Stimulated activated memory B cell treated with anti-CD40 and anti-IgM and Interleukin-4, amounts not matched to agents 10 μg/mL and 1 μg/mL and 100 μg/mL, for 72 hours (primary cell): ENCODE measurements at regions not wholly inside any gene's neighbourhood (a gene's known extent, or its start where the extent isn't known, plus 50 kb on each side); places are given as distances from the start of the nearest gene placed in this dataset.

Experiments
- ATAC-seq: fragments of 150-1000 bp; cut with Tn5 transposase; 2 replicates; pipeline ENCODE4 v1.10.0; 2021
- H3K27ac Mint-ChIP-seq: one replicate; pipeline ENCODE4 v1.8.0; 2022; ENCODE audit warnings: mild to moderate bottlenecking, mixed read lengths
- H3K27me3 Mint-ChIP-seq: one replicate; pipeline ENCODE4 v1.8.0; 2022; ENCODE audit warnings: mixed read lengths
- H3K36me3 Mint-ChIP-seq: one replicate; pipeline ENCODE4 v1.8.0; 2022; ENCODE audit warnings: mixed read lengths
- H3K4me1 Mint-ChIP-seq: one replicate; pipeline ENCODE4 v1.8.0; 2022; ENCODE audit warnings: mixed read lengths
- H3K4me3 Mint-ChIP-seq: one replicate; pipeline ENCODE4 v1.8.0; 2022; ENCODE audit warnings: mild to moderate bottlenecking, moderate library complexity, mixed read lengths
- H3K9me3 Mint-ChIP-seq: one replicate; pipeline ENCODE4 v1.8.0; 2022; ENCODE audit warnings: mixed read lengths

DNA sequence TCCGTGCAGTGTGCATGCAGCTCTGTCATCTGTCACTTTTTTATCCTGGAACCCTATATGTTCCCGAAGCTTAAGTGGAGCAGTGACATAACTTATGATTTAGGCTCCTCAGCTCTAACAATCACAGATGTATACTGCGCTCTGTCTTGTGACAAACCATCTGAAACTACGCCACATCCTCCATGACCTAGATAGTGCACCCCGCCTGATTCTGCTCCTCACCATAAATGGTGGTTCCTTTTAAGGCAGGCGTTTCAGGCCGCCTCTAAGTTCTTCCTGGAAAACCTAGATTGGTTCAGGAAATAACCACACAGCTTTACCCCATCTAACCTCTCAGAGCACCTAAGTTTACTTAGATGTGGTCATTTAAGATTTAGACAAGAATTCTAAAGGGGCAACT is 372.0 kb downstream of the CDH10 start:
- Mint-ChIP-seq H3K4me3 (no peak overlapping the region), H3K27ac (no peak overlapping the region), H3K4me1 (no peaks in the 10 kb centered on the region), H3K36me3 (no peaks in the 10 kb centered on the region), H3K27me3 (no peaks in the 10 kb centered on the region), H3K9me3 (no peaks in the 10 kb centered on the region)
- ATAC-seq: no peak

GRCh38 chr5:24280215-24280614 is 364.6 kb downstream of the CDH10 start:
- Mint-ChIP-seq H3K4me1 (no peaks in the 10 kb centered on the region), H3K9me3 (peaks cover 2% of the 10 kb centered on the region), H3K27me3 (no peaks in the 10 kb centered on the region), H3K27ac (no peak overlapping the region), H3K36me3 (no peaks in the 10 kb centered on the region), H3K4me3 (no peak overlapping the region)
- ATAC-seq: no peak

GRCh38 chr5:24281818-24282217 is 363.0 kb downstream of the CDH10 start:
- Mint-ChIP-seq H3K9me3 (peaks cover 6% of the 10 kb centered on the region), H3K36me3 (no peaks in the 10 kb centered on the region), H3K4me1 (no peaks in the 10 kb centered on the region), H3K27me3 (no peaks in the 10 kb centered on the region), H3K27ac (no peak overlapping the region), H3K4me3 (no peak overlapping the region)
- no peak for ATAC-seq

- Mint-ChIP-seq H3K27ac (no peak overlapping the region), H3K4me3 (no peak overlapping the region)
- no peak for ATAC-seq
These were observed 355.0 kb downstream of the CDH10 start for GRCh38 chr5:24289582-24290335.

DNA sequence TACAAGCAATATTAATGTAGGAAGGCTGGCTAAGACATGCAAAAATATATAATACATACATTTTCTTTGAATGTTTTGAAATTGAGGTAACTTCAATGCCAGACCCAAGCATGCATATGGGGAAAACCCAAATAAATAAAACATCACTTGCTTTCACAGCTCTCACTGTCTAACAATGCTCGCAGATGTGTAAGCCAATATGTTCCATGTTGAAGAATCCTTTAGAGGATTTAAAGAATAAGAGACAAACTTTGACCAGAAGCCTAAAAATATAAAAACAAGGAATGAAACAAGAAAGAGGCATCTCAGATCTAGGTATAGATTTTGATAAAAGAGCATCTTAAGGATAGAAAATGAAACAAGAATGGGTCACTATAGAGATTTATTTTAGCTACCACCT is 354.2 kb downstream of the CDH10 start:
- H3K4me3 Mint-ChIP-seq: no peak overlapping the region
- H3K36me3 Mint-ChIP-seq: no peaks in the 10 kb centered on the region
- peaks cover 11% of the 10 kb centered on the region for H3K9me3 Mint-ChIP-seq
- H3K4me1 Mint-ChIP-seq: no peaks in the 10 kb centered on the region
- no peaks in the 10 kb centered on the region for H3K27me3 Mint-ChIP-seq
- no peak overlapping the region for H3K27ac Mint-ChIP-seq
- no peak for ATAC-seq

More at GRCh38 chr5:24289582-24290335, 355.0 kb downstream of the CDH10 start:
- Mint-ChIP-seq H3K9me3 (peaks cover 13% of the 10 kb centered on the region), H3K36me3 (no peaks in the 10 kb centered on the region), H3K27me3 (no peaks in the 10 kb centered on the region), H3K4me1 (no peaks in the 10 kb centered on the region)

GRCh38 chr5:24291916-24292315 is 352.9 kb downstream of the CDH10 start:
- Mint-ChIP-seq H3K4me3 (no peak overlapping the region), H3K4me1 (no peaks in the 10 kb centered on the region), H3K9me3 (peaks cover 8% of the 10 kb centered on the region), H3K27me3 (no peaks in the 10 kb centered on the region), H3K36me3 (no peaks in the 10 kb centered on the region), H3K27ac (no peak overlapping the region)
- no peak for ATAC-seq

DNA sequence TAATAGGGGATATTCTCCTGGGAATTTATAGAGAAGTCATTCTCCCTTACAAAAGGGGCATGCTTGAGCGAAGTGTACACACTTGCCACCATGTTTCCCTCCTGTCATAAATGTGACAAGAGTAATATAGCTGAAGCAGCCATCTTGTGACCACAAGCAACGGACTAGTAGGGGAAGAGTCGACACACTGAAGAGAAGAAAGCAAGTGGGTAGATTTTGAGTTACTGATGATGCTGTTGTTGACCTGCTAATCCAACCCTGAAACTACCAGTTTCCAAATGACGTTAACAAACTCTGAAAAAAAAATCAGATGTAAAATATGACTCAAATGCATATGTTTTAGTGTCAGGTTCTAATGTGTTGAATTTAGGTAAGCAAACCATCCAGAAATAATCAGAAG is 350.4 kb downstream of the CDH10 start:
- H3K27ac Mint-ChIP-seq: no peak overlapping the region
- H3K36me3 Mint-ChIP-seq: no peaks in the 10 kb centered on the region
- H3K4me3 Mint-ChIP-seq: no peak overlapping the region
- ATAC-seq: no peak
- peaks cover 8% of the 10 kb centered on the region for H3K9me3 Mint-ChIP-seq
- no peaks in the 10 kb centered on the region for H3K4me1 Mint-ChIP-seq
- H3K27me3 Mint-ChIP-seq: no peaks in the 10 kb centered on the region

DNA sequence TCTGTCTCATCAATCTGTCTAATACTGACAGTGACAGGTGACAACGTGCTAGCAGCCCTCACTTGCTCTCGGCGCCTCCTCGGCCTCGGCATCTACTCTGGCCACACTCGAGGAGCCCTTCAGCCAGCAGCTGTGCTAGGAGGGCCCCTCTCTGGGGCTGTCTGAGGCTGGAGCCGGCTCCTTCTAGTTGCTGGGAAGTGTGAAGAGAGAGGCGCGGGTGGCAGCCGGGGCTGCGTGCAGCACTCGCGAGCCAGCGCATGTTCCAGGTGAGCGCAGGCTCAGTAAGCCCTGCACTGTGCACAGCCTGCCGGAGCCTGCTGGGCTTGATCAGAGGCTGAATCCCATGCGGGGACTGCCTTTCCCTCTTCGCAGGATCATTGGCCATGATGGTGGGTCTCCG is 330.7 kb downstream of the CDH10 start:
- peaks cover 16% of the 10 kb centered on the region for H3K9me3 Mint-ChIP-seq
- no peaks in the 10 kb centered on the region for H3K4me1 Mint-ChIP-seq
- H3K36me3 Mint-ChIP-seq: no peaks in the 10 kb centered on the region
- ATAC-seq: no peak
- H3K27me3 Mint-ChIP-seq: no peaks in the 10 kb centered on the region
- H3K4me3 Mint-ChIP-seq: no peak overlapping the region
- H3K27ac Mint-ChIP-seq: no peak overlapping the region

DNA sequence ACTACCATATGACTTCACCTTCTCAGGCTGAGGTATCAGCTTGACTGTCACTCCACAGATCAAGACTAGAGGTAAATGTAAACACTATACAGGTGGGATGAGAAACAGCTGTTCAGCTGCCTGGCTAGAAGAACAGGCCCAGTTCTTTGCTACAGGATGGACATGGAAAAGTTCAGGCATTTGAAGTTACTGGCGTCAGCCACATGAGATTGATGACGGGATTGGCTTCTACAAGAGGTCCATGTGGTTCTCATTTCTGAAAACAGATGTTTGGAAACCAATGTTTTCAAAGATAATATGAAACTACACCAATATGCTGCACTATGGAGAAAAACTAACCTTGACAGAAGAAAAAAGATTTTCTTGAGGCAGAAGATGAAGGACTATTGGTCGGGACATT is 324.1 kb downstream of the CDH10 start:
- no peak overlapping the region for H3K27ac Mint-ChIP-seq
- peaks cover 7% of the 10 kb centered on the region for H3K9me3 Mint-ChIP-seq
- no peaks in the 10 kb centered on the region for H3K36me3 Mint-ChIP-seq
- H3K27me3 Mint-ChIP-seq: no peaks in the 10 kb centered on the region
- no peak overlapping the region for H3K4me3 Mint-ChIP-seq
- no peaks in the 10 kb centered on the region for H3K4me1 Mint-ChIP-seq
- ATAC-seq: no peak

GRCh38 chr5:24325306-24325832 is 319.4 kb downstream of the CDH10 start:
- H3K27ac Mint-ChIP-seq: no peak overlapping the region
- H3K36me3 Mint-ChIP-seq: no peaks in the 10 kb centered on the region
- no peak overlapping the region for H3K4me3 Mint-ChIP-seq
- ATAC-seq: no peak
- peaks cover 7% of the 10 kb centered on the region for H3K9me3 Mint-ChIP-seq
- H3K4me1 Mint-ChIP-seq: no peaks in the 10 kb centered on the region
- H3K27me3 Mint-ChIP-seq: no peaks in the 10 kb centered on the region

DNA sequence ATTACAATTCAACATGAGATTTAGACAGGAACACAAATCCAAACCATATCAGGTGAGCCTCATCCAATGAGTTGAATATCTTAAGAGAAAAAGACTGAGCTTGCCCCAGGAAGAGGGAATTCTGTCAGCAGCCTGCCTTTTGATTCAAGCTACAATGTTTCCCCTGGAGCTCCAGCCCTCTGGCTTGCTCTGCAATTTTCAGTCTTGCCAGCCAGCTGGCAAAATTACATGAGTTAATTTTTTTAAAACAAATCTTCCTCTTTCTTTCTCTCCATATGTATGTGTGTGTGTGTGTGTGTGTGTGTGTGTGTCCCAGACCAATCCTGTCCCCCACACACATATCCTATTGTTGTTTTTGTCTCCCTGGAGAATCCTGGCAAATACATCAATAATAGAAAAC is 313.2 kb downstream of the CDH10 start:
- H3K36me3 Mint-ChIP-seq: no peaks in the 10 kb centered on the region
- H3K27ac Mint-ChIP-seq: no peak overlapping the region
- no peaks in the 10 kb centered on the region for H3K4me1 Mint-ChIP-seq
- peaks cover 9% of the 10 kb centered on the region for H3K9me3 Mint-ChIP-seq
- ATAC-seq: no peak
- H3K4me3 Mint-ChIP-seq: no peak overlapping the region
- H3K27me3 Mint-ChIP-seq: no peaks in the 10 kb centered on the region

DNA sequence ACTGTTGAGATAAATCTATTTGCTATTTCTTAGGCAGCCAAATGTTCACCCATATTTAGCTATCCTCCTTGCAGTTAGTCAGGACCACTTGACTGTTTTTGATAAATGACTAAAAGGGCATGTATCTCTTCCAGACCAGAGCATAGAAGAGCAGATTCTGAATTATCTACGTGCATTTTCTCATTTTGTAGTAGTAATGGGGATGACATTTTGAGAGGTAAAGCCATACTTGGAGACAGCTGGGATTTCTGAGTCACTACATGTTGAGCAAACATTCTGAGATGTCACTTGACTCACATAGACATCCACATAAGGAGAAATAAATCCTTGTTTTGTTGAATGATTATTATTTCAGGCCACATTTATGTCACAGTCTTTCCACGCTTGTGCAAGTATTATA is 297.6 kb downstream of the CDH10 start:
- H3K4me3 Mint-ChIP-seq: no peak overlapping the region
- no peak overlapping the region for H3K27ac Mint-ChIP-seq
- H3K36me3 Mint-ChIP-seq: no peaks in the 10 kb centered on the region
- no peaks in the 10 kb centered on the region for H3K27me3 Mint-ChIP-seq
- no peaks in the 10 kb centered on the region for H3K9me3 Mint-ChIP-seq
- no peak for ATAC-seq
- H3K4me1 Mint-ChIP-seq: no peaks in the 10 kb centered on the region

GRCh38 chr5:24351285-24351684 is 293.5 kb downstream of the CDH10 start:
- H3K27me3 Mint-ChIP-seq: no peaks in the 10 kb centered on the region
- H3K9me3 Mint-ChIP-seq: peaks cover 2% of the 10 kb centered on the region
- ATAC-seq: no peak
- no peaks in the 10 kb centered on the region for H3K36me3 Mint-ChIP-seq
- no peak overlapping the region for H3K4me3 Mint-ChIP-seq
- H3K27ac Mint-ChIP-seq: no peak overlapping the region
- H3K4me1 Mint-ChIP-seq: no peaks in the 10 kb centered on the region

DNA sequence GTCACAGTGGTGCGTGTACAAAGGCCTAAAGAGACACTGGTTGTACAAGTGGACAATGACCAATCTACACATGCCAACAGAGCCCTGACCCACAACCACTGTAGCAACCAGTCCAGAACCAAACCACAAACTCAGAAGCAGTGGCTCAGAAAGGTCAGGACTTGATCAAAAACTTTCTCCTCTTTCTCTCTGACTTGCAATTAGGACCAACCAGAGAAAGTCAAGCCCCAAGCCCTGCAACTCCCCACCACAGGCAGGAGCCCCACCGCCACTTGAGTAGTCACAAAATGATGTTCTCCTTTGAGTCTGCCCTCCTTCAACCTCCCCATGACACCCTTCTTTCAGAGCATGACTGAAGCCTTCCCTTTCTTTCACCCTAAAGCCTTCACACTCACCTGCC is 291.8 kb downstream of the CDH10 start:
- Mint-ChIP-seq H3K36me3 (no peaks in the 10 kb centered on the region), H3K27me3 (no peaks in the 10 kb centered on the region), H3K4me3 (no peak overlapping the region), H3K9me3 (peaks cover 3% of the 10 kb centered on the region), H3K27ac (no peak overlapping the region), H3K4me1 (no peaks in the 10 kb centered on the region)
- no peak for ATAC-seq

DNA sequence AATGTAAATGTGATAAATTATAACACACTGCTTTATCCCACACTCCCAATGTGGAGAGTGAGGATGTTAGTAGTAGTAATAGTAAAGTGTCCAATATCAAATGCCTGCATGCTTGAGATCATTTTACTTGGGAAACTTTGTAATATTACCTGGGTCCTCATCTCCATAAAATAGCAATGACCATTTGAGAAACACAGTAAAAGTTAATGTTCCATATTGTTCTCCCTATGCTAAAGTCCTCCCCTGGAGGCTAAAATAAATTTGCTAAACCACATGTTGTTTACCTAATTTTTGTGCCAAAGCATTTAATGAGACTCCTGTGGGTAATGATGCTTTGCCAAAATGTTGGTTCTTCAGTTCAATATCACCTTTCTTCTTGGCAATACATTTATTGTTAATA is 291.2 kb downstream of the CDH10 start:
- no peak for ATAC-seq
- H3K36me3 Mint-ChIP-seq: no peaks in the 10 kb centered on the region
- no peak overlapping the region for H3K27ac Mint-ChIP-seq
- H3K27me3 Mint-ChIP-seq: no peaks in the 10 kb centered on the region
- H3K4me3 Mint-ChIP-seq: no peak overlapping the region
- peaks cover 3% of the 10 kb centered on the region for H3K9me3 Mint-ChIP-seq
- no peaks in the 10 kb centered on the region for H3K4me1 Mint-ChIP-seq

GRCh38 chr5:24363789-24364481 is 280.8 kb downstream of the CDH10 start:
- Mint-ChIP-seq H3K4me3 (no peak overlapping the region), H3K9me3 (peaks cover 3% of the 10 kb centered on the region), H3K36me3 (no peaks in the 10 kb centered on the region), H3K27ac (no peak overlapping the region), H3K27me3 (no peaks in the 10 kb centered on the region), H3K4me1 (no peaks in the 10 kb centered on the region)
- ATAC-seq: no peak
